MM.1S (cell line): ENCODE measurements at regions not wholly inside any gene's neighbourhood (a gene's known extent, or its start where the extent isn't known, plus 50 kb on each side); places are given as distances from the start of the nearest gene placed in this dataset.

Experiments used
- DNase-seq: peaks from one replicate; pipeline ENCODE4 v3.0.0-alpha.2; 2015
- H2AFZ ChIP-seq: fragments of 300-600 bp; sonication (generic); 2 replicates; pipeline ENCODE4 v1.6.0; 2016; ENCODE audit warnings: antibody characterized with exemption, low read length
- H3F3A ChIP-seq: fragments of 300-600 bp; sonication (generic); 2 replicates; pipeline ENCODE4 v1.6.1; 2016; ENCODE audit warnings: mild to moderate bottlenecking, antibody characterized with exemption, low read length, moderate library complexity, mixed read lengths; ENCODE audit not compliant: insufficient read depth
- H3K27ac ChIP-seq: fragments of 300-600 bp; sonication (generic); 2 replicates; pipeline ENCODE4 v1.5.1; 2016; ENCODE audit warnings: mild to moderate bottlenecking, low read length
- H3K27me3 ChIP-seq: fragments of 300-600 bp; sonication (generic); replicated peaks from 2 replicates; pipeline ENCODE4 v1.6.0; 2016; ENCODE audit warnings: low read length; ENCODE audit not compliant: insufficient read depth
- H3K36me3 ChIP-seq: fragments of 300-600 bp; sonication (generic); replicated peaks from 2 replicates; pipeline ENCODE4 v1.6.1; 2016; ENCODE audit warnings: mild to moderate bottlenecking, low read length, mixed read lengths; ENCODE audit not compliant: insufficient read depth
- H3K4me1 ChIP-seq: fragments of 300-600 bp; sonication (generic); 2 replicates; pipeline ENCODE4 v1.6.1; 2016; ENCODE audit warnings: low read length, mixed read lengths
- H3K4me2 ChIP-seq: fragments of 300-600 bp; sonication (generic); 2 replicates; pipeline ENCODE4 v1.6.0; 2016; ENCODE audit warnings: low read depth, low read length
- H3K4me3 ChIP-seq: fragments of 300-600 bp; sonication (generic); 2 replicates; pipeline ENCODE4 v1.5.1; 2016; ENCODE audit warnings: low read length, mixed read lengths
- H3K79me2 ChIP-seq: fragments of 300-600 bp; sonication (generic); 2 replicates; pipeline ENCODE4 v1.6.1; 2016; ENCODE audit warnings: mixed run types, low read length, mixed read lengths
- H3K9ac ChIP-seq: fragments of 300-600 bp; sonication (generic); 2 replicates; pipeline ENCODE4 v1.6.1; 2016; ENCODE audit warnings: low read length, mixed read lengths
- H3K9me2 ChIP-seq: fragments of 300-600 bp; sonication (generic); replicated peaks from 2 replicates; pipeline ENCODE4 v1.6.1; 2016; ENCODE audit warnings: mild to moderate bottlenecking, low read length, mixed read lengths; ENCODE audit not compliant: insufficient read depth
- H3K9me3 ChIP-seq: fragments of 300-600 bp; sonication (generic); replicated peaks from 2 replicates; pipeline ENCODE4 v1.6.1; 2016; ENCODE audit warnings: mild to moderate bottlenecking, low read length, mixed read lengths; ENCODE audit not compliant: insufficient read depth
- H4K20me1 ChIP-seq: fragments of 300-600 bp; sonication (generic); 2 replicates; pipeline ENCODE4 v1.6.1; 2016; ENCODE audit warnings: mild to moderate bottlenecking, low read length, moderate library complexity, mixed read lengths; ENCODE audit not compliant: insufficient read depth
- CTCF ChIP-seq: fragments of 300-600 bp; sonication (generic); IDR thresholded peaks from 2 replicates; pipeline ENCODE4 v1.5.1; 2016; ENCODE audit warnings: antibody characterized with exemption, low read length, mixed read lengths
- EZH2 ChIP-seq: fragments of 300-600 bp; sonication (generic); optimal IDR thresholded peaks from 2 replicates; pipeline ENCODE3; 2017; ENCODE audit warnings: low read depth, mild to moderate bottlenecking, antibody characterized with exemption, low read length, mixed read lengths
- EZH2phosphoT487 ChIP-seq: fragments of 300-600 bp; sonication (generic); IDR thresholded peaks from 2 replicates; pipeline ENCODE4 v1.6.1; 2018; ENCODE audit warnings: antibody characterized with exemption, low read length

- H4K20me1 ChIP-seq, result no peaks in the 10 kb centered on the region
Measured at GRCh38 chr5:104538734-104539133, 976.1 kb upstream of the NUDT12 start.

GRCh38 chr5:104533498-104533897 lies 970.9 kb upstream of the NUDT12 start:
- no peak for DNase-seq
- no peaks in the 10 kb centered on the region for H3K79me2 ChIP-seq
- no peaks in the 10 kb centered on the region for H4K20me1 ChIP-seq
- H3K4me3 ChIP-seq, result no peak overlapping the region
- no peak overlapping the region for H3K4me2 ChIP-seq
- no peak overlapping the region for H3K9ac ChIP-seq
- H3F3A ChIP-seq, result no peaks in the 10 kb centered on the region
- no peak for TF ChIP-seq EZH2phosphoT487
- no peak for TF ChIP-seq EZH2
- TF ChIP-seq CTCF, result no peak
- no peaks in the 10 kb centered on the region for H3K4me1 ChIP-seq
- H3K9me3 ChIP-seq, result no peaks in the 10 kb centered on the region
- H3K27me3 ChIP-seq, result no peaks in the 10 kb centered on the region
- no peak overlapping the region for H3K27ac ChIP-seq
- no peaks in the 10 kb centered on the region for H3K9me2 ChIP-seq
- no peak overlapping the region for H2AFZ ChIP-seq
- H3K36me3 ChIP-seq, result no peaks in the 10 kb centered on the region

More at GRCh38 chr5:104538734-104539133, 976.1 kb upstream of the NUDT12 start:
- H3K27me3 ChIP-seq, result no peaks in the 10 kb centered on the region
- H3K27ac ChIP-seq, result no peak overlapping the region
- DNase-seq, result no peak
- H3K9me2 ChIP-seq, result no peaks in the 10 kb centered on the region
- no peaks in the 10 kb centered on the region for H3F3A ChIP-seq
- no peaks in the 10 kb centered on the region for H3K9me3 ChIP-seq
- TF ChIP-seq CTCF (no peak), EZH2 (no peak), EZH2phosphoT487 (no peak)
- H3K4me3 ChIP-seq, result no peak overlapping the region
- no peak overlapping the region for H2AFZ ChIP-seq
- H3K4me1 ChIP-seq, result no peaks in the 10 kb centered on the region
- H3K36me3 ChIP-seq, result no peaks in the 10 kb centered on the region
- H3K79me2 ChIP-seq, result no peaks in the 10 kb centered on the region
- no peak overlapping the region for H3K9ac ChIP-seq
- H3K4me2 ChIP-seq, result no peak overlapping the region

DNA sequence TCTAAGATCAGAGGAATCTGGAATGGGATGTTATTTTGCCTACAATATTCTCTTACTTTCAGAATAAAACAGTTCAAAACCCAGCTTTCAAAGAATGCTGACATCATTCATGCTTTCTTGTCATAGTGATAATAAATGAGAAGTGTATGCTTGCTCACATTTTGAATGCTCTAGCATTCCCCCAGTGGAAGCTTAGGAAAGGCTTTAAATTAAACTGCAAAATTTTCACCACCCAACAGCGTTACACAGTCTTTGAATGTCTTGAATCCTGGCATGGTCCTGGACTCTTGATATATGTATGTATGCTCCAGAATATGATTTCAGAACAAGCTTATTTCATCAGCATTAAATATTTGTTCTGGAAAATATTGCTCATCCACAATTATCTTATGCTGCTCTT lies 964.3 kb upstream of the NUDT12 start:
- no peaks in the 10 kb centered on the region for H3F3A ChIP-seq
- no peaks in the 10 kb centered on the region for H3K4me1 ChIP-seq
- H3K27me3 ChIP-seq, result no peaks in the 10 kb centered on the region
- H3K9me2 ChIP-seq, result no peaks in the 10 kb centered on the region
- no peak for TF ChIP-seq CTCF
- no peak for TF ChIP-seq EZH2
- no peak for TF ChIP-seq EZH2phosphoT487
- H3K36me3 ChIP-seq, result no peaks in the 10 kb centered on the region
- no peak overlapping the region for H2AFZ ChIP-seq
- no peak overlapping the region for H3K27ac ChIP-seq
- DNase-seq, result no peak
- no peaks in the 10 kb centered on the region for H3K9me3 ChIP-seq
- no peaks in the 10 kb centered on the region for H4K20me1 ChIP-seq
- no peak overlapping the region for H3K9ac ChIP-seq
- no peak overlapping the region for H3K4me2 ChIP-seq
- no peaks in the 10 kb centered on the region for H3K79me2 ChIP-seq
- no peak overlapping the region for H3K4me3 ChIP-seq
